CD8-positive, alpha-beta memory T cell (primary cell): ENCODE measurements at regions not wholly inside any gene's neighbourhood (a gene's known extent, or its start where the extent isn't known, plus 50 kb on each side); places are given as distances from the start of the nearest gene placed in this dataset.
"Not testable (repeated sequence)": the region's sequence is repeated elsewhere in the genome, so short reads cannot be mapped to it uniquely, and the experiment has no call there.

ENCODE experiments used
- CTCF ChIA-PET: fragments of 350-600 bp; sonication (Branson Sonifier 250); formaldehyde crosslinking; loops from one replicate; lab custom pipeline; 2021; ENCODE audit warnings: antibody characterized with exemption; lab: Charles Lee
- POLR2A ChIA-PET: fragments of 350-600 bp; sonication (Branson Sonifier 250); formaldehyde crosslinking; loops from one replicate; lab custom pipeline; 2021; ENCODE audit warnings: antibody characterized with exemption; lab: Charles Lee
- DNase-seq, 5 donors: peaks; one replicate each; pipeline versions ENCODE4 v3.0.0 to v3.0.0-alpha.2; 2020 to 2022; ENCODE audit warnings: mixed read lengths in 1 of 5
- H3K27ac ChIP-seq: one replicate; pipeline ENCODE4 v1.7.0; 2013; ENCODE audit warnings: low read depth, mild to moderate bottlenecking, low read length, moderate library complexity
- H3K27me3 ChIP-seq: 2 replicates; pipeline ENCODE4 v1.7.0; 2013; ENCODE audit warnings: low read length, mild to moderate bottlenecking; ENCODE audit not compliant: insufficient read depth, poor library complexity, severe bottlenecking
- H3K36me3 ChIP-seq: 2 replicates; pipeline ENCODE4 v1.7.0; 2013; ENCODE audit warnings: mild to moderate bottlenecking, low read length, moderate library complexity; ENCODE audit not compliant: insufficient read depth
- H3K4me1 ChIP-seq: 2 replicates; pipeline ENCODE4 v1.7.0; 2013; ENCODE audit warnings: mild to moderate bottlenecking, low read length, moderate library complexity; ENCODE audit not compliant: insufficient read depth
- H3K4me3 ChIP-seq: 2 replicates; pipeline ENCODE4 v1.7.0; 2013; ENCODE audit warnings: mild to moderate bottlenecking, low read length
- H3K9me3 ChIP-seq: 2 replicates; pipeline ENCODE4 v1.7.0; 2013; ENCODE audit warnings: mild to moderate bottlenecking, low read length
- H3K27ac Mint-ChIP-seq, 8 donors: one replicate each; pipeline ENCODE4 v1.8.0; 2020 to 2021; ENCODE audit warnings: mixed read lengths in 8 of 8, mild to moderate bottlenecking in 6 of 8, inconsistent platforms in 3 of 8, moderate library complexity in 3 of 8
- H3K27me3 Mint-ChIP-seq, 2 donors: one replicate each; pipeline ENCODE4 v1.8.0; 2020 to 2021; ENCODE audit warnings: mixed read lengths in 2 of 2, mild to moderate bottlenecking in 1 of 2, moderate library complexity in 1 of 2
- H3K36me3 Mint-ChIP-seq, 3 donors: one replicate each; pipeline ENCODE4 v1.8.0; 2020 to 2021; ENCODE audit warnings: mixed read lengths in 3 of 3, inconsistent platforms in 1 of 3, mild to moderate bottlenecking in 1 of 3
- H3K4me1 Mint-ChIP-seq, 3 donors: one replicate each; pipeline ENCODE4 v1.8.0; 2020 to 2021; ENCODE audit warnings: mixed read lengths in 3 of 3, inconsistent platforms in 1 of 3, mild to moderate bottlenecking in 1 of 3
- H3K4me3 Mint-ChIP-seq, 7 donors: one replicate each; pipeline ENCODE4 v1.8.0; 2020 to 2021; ENCODE audit warnings: mixed read lengths in 7 of 7, mild to moderate bottlenecking in 6 of 7, moderate library complexity in 4 of 7, inconsistent platforms in 2 of 7
- H3K9me3 Mint-ChIP-seq, 5 donors: one replicate each; pipeline ENCODE4 v1.8.0; 2020 to 2022; ENCODE audit warnings: mixed read lengths in 5 of 5, mild to moderate bottlenecking in 3 of 5, moderate library complexity in 2 of 5, inconsistent platforms in 1 of 5

DNA sequence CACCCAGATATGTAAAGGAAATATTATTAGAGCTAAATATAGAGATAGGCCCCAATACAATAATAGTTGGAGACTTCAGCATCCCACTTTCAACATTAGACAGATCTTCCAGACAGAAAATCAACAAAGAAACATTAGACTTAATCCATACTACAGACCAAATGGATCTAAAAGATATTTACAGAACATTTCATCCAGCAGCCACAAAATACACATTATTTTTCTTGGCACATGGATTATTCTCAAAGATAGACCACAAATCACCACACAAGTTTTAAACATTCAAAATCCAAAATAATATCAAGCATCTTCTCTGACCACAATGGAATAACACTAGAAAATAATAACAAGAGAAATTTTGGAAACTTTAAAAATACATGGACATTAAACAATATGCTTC, 1159.1 kb upstream of the CITED2 start:
- Mint-ChIP-seq H3K36me3 (no peaks in the 10 kb centered on the region), H3K27me3 (peaks cover 2 to 10% of the 10 kb centered on the region in 2 donors), H3K4me3 (no peak overlapping the region), H3K9me3 (peaks cover 0 to 6% (median 2%) of the 10 kb centered on the region in 5 donors), H3K4me1 (no peaks in the 10 kb centered on the region), H3K27ac (no peak overlapping the region)
- DNase-seq: no peak
- ChIA-PET POLR2A (no interaction called here), CTCF (no interaction called here)
- H3K27me3 ChIP-seq: no peaks in the 10 kb centered on the region
- no peaks in the 10 kb centered on the region for H3K4me1 ChIP-seq
- H3K4me3 ChIP-seq: no peak overlapping the region
- H3K9me3 ChIP-seq: no peaks in the 10 kb centered on the region
- H3K27ac ChIP-seq: no peak overlapping the region
- no peaks in the 10 kb centered on the region for H3K36me3 ChIP-seq

DNA sequence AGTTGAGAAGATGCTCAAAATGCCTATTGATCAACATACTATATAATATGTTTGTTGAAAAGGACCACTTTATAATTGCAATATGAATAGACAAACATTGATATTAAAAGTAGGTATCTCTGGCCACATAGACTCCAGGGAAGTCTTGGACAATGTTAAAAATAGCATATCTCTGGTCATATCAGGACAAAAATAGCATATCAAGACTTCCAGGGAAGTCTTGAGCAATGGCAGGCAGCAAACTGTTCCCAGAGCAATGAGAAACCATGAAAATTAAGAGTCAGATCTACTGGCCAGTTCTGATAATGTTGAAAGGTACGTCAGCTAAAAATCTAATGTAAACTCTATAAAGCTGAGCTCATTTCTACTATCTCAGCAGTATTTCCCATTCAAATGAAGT, 1130.3 kb upstream of the CITED2 start:
- H3K27me3 ChIP-seq: no peaks in the 10 kb centered on the region
- no peak overlapping the region for H3K27ac Mint-ChIP-seq
- CTCF ChIA-PET: no interaction called here
- POLR2A ChIA-PET: no interaction called here
- no peaks in the 10 kb centered on the region for H3K36me3 Mint-ChIP-seq
- no peaks in the 10 kb centered on the region for H3K9me3 ChIP-seq
- DNase-seq: no peak
- H3K9me3 Mint-ChIP-seq: peaks cover 0 to 3% (median 0%) of the 10 kb centered on the region in 5 donors
- no peak overlapping the region for H3K27ac ChIP-seq
- no peaks in the 10 kb centered on the region for H3K4me1 Mint-ChIP-seq
- no peak overlapping the region for H3K4me3 ChIP-seq
- no peaks in the 10 kb centered on the region for H3K36me3 ChIP-seq
- H3K4me1 ChIP-seq: no peaks in the 10 kb centered on the region
- no peak overlapping the region for H3K4me3 Mint-ChIP-seq
- H3K27me3 Mint-ChIP-seq: peaks cover 4% of the 10 kb centered on the region in 2 donors

DNA sequence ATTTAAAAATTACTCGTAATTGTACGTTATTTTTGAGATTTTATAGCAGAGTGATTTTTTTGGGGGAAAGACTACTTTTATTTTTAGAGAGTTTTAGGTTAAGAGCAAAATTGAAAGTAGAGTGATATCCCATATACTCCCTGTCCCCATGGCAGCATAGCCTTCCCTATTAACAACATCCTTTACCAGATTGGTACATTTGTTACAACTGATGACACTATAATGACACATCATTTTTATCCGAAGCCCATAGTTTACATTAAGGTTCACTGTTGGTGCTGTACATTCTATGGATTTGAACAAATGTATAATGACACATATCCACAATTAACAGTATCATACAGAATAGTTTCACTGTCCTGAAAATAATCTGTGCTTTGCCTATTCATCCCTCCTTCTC, 1126.4 kb upstream of the CITED2 start:
- no peak overlapping the region for H3K27ac Mint-ChIP-seq
- Histone ChIP-seq H3K9me3 (no peaks in the 10 kb centered on the region), H3K27me3 (no peaks in the 10 kb centered on the region), H3K4me1 (no peaks in the 10 kb centered on the region), H3K36me3 (no peaks in the 10 kb centered on the region), H3K27ac (no peak overlapping the region), H3K4me3 (no peak overlapping the region)
- H3K4me3 Mint-ChIP-seq: no peak overlapping the region
- peaks cover 0 to 4% of the 10 kb centered on the region in 2 donors for H3K27me3 Mint-ChIP-seq
- ChIA-PET POLR2A (no interaction called here), CTCF (no interaction called here)
- no peaks in the 10 kb centered on the region for H3K4me1 Mint-ChIP-seq
- peaks cover 0 to 3% (median 0%) of the 10 kb centered on the region in 5 donors for H3K9me3 Mint-ChIP-seq
- no peaks in the 10 kb centered on the region for H3K36me3 Mint-ChIP-seq
- DNase-seq: no peak

DNA sequence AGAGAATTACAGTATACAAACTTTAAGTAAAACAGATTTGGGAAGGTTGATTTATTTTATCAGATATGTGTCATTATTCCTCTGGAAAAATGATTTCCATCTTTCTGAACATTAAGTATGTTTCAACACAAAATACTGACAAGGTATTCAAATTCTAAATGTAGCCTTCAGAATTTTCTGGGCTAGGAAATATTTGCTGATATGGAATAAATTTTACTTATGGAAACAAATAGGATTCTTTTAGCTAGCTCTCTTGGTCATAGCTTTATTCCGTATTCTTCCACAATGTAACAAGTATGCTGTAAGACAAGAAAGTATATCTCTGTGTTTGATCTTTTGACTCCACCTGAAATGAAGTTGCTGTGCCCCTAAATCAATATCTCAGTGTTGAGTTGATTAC, 1125.2 kb upstream of the CITED2 start:
- H3K4me1 Mint-ChIP-seq: no peaks in the 10 kb centered on the region
- H3K27ac ChIP-seq: no peak overlapping the region
- no peaks in the 10 kb centered on the region for H3K36me3 ChIP-seq
- no peak overlapping the region for H3K4me3 ChIP-seq
- CTCF ChIA-PET: no interaction called here
- H3K27me3 ChIP-seq: no peaks in the 10 kb centered on the region
- H3K9me3 Mint-ChIP-seq: peaks cover 0 to 3% (median 0%) of the 10 kb centered on the region in 5 donors
- DNase-seq: no peak
- H3K36me3 Mint-ChIP-seq: peaks cover 0 to under 1% (median 0%) of the 10 kb centered on the region in 3 donors
- H3K4me1 ChIP-seq: no peaks in the 10 kb centered on the region
- no peak overlapping the region for H3K27ac Mint-ChIP-seq
- peaks cover 0 to 4% of the 10 kb centered on the region in 2 donors for H3K27me3 Mint-ChIP-seq
- no peak overlapping the region for H3K4me3 Mint-ChIP-seq
- POLR2A ChIA-PET: no interaction called here
- H3K9me3 ChIP-seq: no peaks in the 10 kb centered on the region

DNA sequence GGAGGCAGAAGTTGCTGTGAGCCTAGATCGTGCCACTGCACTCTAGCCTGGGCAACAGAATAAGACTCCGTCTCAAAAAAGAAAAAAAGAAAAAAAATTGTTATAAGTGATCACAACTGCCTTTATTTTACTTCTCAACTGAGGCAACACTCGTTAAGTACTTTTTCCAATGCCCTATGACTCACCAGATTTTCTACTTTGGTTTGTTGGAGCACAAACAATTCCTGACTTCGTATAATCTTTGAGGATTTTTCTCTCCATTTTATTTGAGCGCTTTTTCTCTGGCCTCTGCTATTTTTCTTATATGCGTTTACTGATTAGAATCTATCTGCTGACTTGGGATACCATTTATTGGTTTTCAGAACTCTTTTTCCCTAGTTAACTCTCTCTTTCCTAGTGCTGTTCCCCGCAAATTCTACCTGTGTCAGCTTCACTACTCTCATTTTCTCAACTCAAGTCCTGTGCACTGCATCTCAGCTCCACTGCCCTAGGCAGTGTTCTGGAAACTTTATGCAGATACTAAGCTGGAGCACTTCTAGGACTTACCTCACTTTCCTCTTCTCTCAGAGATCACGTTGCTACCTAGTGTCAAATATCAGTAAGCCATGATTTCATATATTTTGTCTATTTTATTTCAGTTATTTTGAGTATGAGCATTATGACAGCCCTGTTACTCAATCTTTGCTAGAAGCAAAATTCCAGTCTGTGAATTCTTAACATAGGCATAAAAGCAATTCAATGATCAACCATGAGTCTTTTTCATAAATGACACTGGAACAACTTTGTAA, 1120.1 kb upstream of the CITED2 start:
- H3K4me1 ChIP-seq: no peaks in the 10 kb centered on the region
- H3K4me3 ChIP-seq: no peak overlapping the region
- no peaks in the 10 kb centered on the region for H3K9me3 ChIP-seq
- Mint-ChIP-seq H3K27me3 (no peaks in the 10 kb centered on the region), H3K27ac (no peak overlapping the region), H3K4me1 (no peaks in the 10 kb centered on the region), H3K9me3 (peaks cover 0 to 3% (median 0%) of the 10 kb centered on the region in 5 donors), H3K4me3 (no peak overlapping the region), H3K36me3 (peaks cover 0 to 3% (median 0%) of the 10 kb centered on the region in 3 donors)
- no peak for DNase-seq
- ChIA-PET CTCF (no interaction called here), POLR2A (no interaction called here)
- H3K36me3 ChIP-seq: no peaks in the 10 kb centered on the region
- no peaks in the 10 kb centered on the region for H3K27me3 ChIP-seq
- no peak overlapping the region for H3K27ac ChIP-seq

DNA sequence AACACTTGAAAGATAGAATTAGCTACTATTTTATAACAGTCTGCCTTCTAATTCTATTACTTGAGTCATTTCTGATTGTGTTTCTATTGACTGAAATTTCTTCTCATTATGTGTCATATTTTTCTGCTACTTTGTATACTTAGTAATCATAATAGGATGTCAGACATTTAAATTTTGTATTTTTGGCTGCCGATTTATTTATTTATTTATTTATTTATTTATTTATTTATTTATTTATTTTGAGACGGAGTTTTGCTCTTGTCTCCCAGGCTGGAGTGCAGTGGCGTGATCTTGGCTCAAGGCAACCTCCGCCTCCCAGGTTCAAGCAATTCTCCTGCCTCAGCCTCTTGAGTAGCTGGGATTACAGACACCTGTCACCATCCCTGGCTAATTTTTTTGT, 1119.0 kb upstream of the CITED2 start:
- H3K4me1 ChIP-seq, H3K27me3 ChIP-seq, DNase-seq, H3K27me3 Mint-ChIP-seq, H3K4me3 Mint-ChIP-seq, H3K27ac ChIP-seq, H3K4me1 Mint-ChIP-seq, POLR2A ChIA-PET, CTCF ChIA-PET, H3K9me3 ChIP-seq, H3K9me3 Mint-ChIP-seq, H3K27ac Mint-ChIP-seq, H3K36me3 ChIP-seq, H3K4me3 ChIP-seq, H3K36me3 Mint-ChIP-seq: not testable (repeated sequence)

DNA sequence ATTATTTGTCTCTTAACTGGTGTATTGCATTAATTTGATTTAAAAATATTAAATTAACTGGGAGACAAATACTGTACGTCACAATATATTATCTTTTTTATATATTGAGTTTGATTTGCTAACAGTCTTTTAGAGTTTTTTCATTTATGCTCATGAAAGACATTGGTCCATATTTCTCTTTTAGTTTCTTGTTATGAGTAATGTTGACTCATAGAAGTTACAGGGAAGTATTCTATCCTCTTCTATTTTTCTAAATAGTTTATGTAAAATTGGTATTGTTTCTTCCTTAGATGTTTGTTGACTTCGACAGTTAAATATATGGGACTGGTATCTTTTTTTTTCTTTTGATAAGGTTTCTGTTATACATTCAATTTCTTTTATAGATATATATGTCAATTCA, 1115.6 kb upstream of the CITED2 start:
- CTCF ChIA-PET: no interaction called here
- peaks cover 0 to 2% of the 10 kb centered on the region in 2 donors for H3K27me3 Mint-ChIP-seq
- POLR2A ChIA-PET: no interaction called here

DNA sequence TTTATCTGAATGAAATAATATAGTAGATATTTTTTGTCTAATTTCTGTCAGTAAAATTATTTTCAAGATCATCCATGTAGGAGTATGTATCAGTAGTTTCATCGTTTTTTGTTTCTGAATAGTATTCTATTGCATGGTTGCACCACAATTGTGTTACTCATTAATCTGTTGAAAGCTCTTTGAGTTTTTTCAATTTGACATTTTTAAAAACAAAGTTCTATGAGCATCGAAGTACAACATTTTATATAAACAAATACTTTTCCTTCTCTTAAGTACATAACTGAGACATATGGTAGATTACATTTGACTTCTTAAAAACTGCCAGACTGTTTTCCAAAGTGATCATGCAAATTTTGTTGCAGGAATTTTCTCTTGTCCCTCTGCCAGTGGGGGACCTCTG, 1113.1 kb upstream of the CITED2 start:
- H3K4me3 ChIP-seq: no peak overlapping the region
- H3K36me3 ChIP-seq: no peaks in the 10 kb centered on the region
- ChIA-PET POLR2A (interaction anchor here (0.6 kb wide), 1 partner anchor 959 kb away, joined by 3 read pairs; no protein-coding TSS in a partner anchor), CTCF (no interaction called here)
- no peak for DNase-seq
- H3K9me3 ChIP-seq: no peaks in the 10 kb centered on the region
- H3K27me3 ChIP-seq: no peaks in the 10 kb centered on the region
- Mint-ChIP-seq H3K36me3 (no peaks in the 10 kb centered on the region), H3K4me1 (no peaks in the 10 kb centered on the region), H3K9me3 (peaks cover 0 to 2% (median 0%) of the 10 kb centered on the region in 5 donors), H3K27ac (no peak overlapping the region), H3K27me3 (peaks cover 0 to 2% of the 10 kb centered on the region in 2 donors), H3K4me3 (no peak overlapping the region)
- no peaks in the 10 kb centered on the region for H3K4me1 ChIP-seq
- no peak overlapping the region for H3K27ac ChIP-seq

More for the DNA sequence above, 1115.6 kb upstream of the CITED2 start:
- H3K4me3 ChIP-seq: no peak overlapping the region
- no peak overlapping the region for H3K27ac ChIP-seq
- no peaks in the 10 kb centered on the region for H3K36me3 ChIP-seq
- H3K4me3 Mint-ChIP-seq: no peak overlapping the region
- peaks cover 0 to 3% (median 0%) of the 10 kb centered on the region in 5 donors for H3K9me3 Mint-ChIP-seq
- H3K4me1 Mint-ChIP-seq: no peaks in the 10 kb centered on the region
- H3K9me3 ChIP-seq: no peaks in the 10 kb centered on the region
- H3K4me1 ChIP-seq: no peaks in the 10 kb centered on the region
- H3K36me3 Mint-ChIP-seq: peaks cover 0 to 3% (median 0%) of the 10 kb centered on the region in 3 donors
- DNase-seq: no peak
- H3K27me3 ChIP-seq: no peaks in the 10 kb centered on the region
- no peak overlapping the region for H3K27ac Mint-ChIP-seq
